ENCODE measurements at regions not wholly inside any gene's neighbourhood (a gene's known extent, or its start where the extent isn't known, plus 50 kb on each side); places are given as distances from the start of the nearest gene placed in this dataset.

DNA sequence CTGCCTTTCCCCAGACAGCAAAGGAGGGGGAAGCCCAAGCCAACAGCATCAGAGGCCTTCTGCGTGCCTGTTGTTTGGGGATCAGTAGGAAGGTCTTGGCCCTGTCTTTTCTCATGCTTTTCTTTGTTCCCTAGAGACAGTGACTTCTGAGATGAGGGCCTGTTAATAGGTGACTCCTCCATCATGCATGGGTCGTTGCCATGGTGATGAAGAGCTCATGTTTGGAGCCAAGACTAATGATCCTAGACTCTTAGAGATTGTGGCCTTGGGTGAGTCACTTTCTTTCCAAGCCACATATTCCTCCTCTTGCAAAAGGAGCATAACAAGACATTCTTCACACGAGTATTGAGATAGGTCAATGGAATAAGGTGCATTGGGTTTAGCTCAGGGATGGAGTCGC, 201.1 kb upstream of the ASIC2 start:
- no peak for TF ChIP-seq ARNTL (CRISPR knock-in tag; IDR thresholded peaks at IDR 0.05; ENCODE audit: borderline replicate concordance, low read depth)
- TF ChIP-seq ZNF8 (CRISPR knock-in tag; IDR thresholded peaks at IDR 0.05) = no peak
- TF ChIP-seq, protein P1, sequence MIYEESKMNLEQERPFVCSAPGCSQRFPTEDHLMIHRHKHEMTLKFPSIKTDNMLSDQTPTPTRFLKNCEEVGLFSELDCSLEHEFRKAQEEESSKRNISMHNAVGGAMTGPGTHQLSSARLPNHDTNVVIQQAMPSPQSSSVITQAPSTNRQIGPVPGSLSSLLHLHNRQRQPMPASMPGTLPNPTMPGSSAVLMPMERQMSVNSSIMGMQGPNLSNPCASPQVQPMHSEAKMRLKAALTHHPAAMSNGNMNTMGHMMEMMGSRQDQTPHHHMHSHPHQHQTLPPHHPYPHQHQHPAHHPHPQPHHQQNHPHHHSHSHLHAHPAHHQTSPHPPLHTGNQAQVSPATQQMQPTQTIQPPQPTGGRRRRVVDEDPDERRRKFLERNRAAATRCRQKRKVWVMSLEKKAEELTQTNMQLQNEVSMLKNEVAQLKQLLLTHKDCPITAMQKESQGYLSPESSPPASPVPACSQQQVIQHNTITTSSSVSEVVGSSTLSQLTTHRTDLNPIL (CRISPR knock-in tag; IDR thresholded peaks at IDR 0.05; ENCODE audit: low read depth) = no peak
- TF ChIP-seq, protein P2, sequence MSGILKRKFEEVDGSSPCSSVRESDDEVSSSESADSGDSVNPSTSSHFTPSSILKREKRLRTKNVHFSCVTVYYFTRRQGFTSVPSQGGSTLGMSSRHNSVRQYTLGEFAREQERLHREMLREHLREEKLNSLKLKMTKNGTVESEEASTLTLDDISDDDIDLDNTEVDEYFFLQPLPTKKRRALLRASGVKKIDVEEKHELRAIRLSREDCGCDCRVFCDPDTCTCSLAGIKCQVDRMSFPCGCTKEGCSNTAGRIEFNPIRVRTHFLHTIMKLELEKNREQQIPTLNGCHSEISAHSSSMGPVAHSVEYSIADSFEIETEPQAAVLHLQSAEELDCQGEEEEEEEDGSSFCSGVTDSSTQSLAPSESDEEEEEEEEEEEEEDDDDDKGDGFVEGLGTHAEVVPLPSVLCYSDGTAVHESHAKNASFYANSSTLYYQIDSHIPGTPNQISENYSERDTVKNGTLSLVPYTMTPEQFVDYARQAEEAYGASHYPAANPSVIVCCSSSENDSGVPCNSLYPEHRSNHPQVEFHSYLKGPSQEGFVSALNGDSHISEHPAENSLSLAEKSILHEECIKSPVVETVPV (CRISPR knock-in tag; IDR thresholded peaks at IDR 0.05) = no peak
- no peak for TF ChIP-seq ISL1 (CRISPR knock-in tag; IDR thresholded peaks at IDR 0.05)
- TF ChIP-seq POU6F1 (CRISPR knock-in tag; IDR thresholded peaks at IDR 0.05; ENCODE audit: borderline replicate concordance, low read depth) = no peak
- TF ChIP-seq SNAI2 (CRISPR knock-in tag; IDR thresholded peaks at IDR 0.05) = no peak
- no peak for TF ChIP-seq ZFP3 (CRISPR knock-in tag; IDR thresholded peaks at IDR 0.05)
- no peak for ATAC-seq

GRCh38 chr17:33497623-33498022, 204.5 kb upstream of the ASIC2 start:
- TF ChIP-seq ZNF565 (CRISPR knock-in tag; conservative IDR thresholded peaks at IDR 0.05; ENCODE audit: low read depth) (no peak), ZFP30 (CRISPR knock-in tag; IDR thresholded peaks at IDR 0.05) (no peak), POU6F1 (CRISPR knock-in tag; IDR thresholded peaks at IDR 0.05; ENCODE audit: borderline replicate concordance, low read depth) (no peak), ZFP3 (CRISPR knock-in tag; IDR thresholded peaks at IDR 0.05) (no peak), OSR1 (CRISPR knock-in tag; IDR thresholded peaks at IDR 0.05) (no peak)
- no peak for ATAC-seq

DNA sequence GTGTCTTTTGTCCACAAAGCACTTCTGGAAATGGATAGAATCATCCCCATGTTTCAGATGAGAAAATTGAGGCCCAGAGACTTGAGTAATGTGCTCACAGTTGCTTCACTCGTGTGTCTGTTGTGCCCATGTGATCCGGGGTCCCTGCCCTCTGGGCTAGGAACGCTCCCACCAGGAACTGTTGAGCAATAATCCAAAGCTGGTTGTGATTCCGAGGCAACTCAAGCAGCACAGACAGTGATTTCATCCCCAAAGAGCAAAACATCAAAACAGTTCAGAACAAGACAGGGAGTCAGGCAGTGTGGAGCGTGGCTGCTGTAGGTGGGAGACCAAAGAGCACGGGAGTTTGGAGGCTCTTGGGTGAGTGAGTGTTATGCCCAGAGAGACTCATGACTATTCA, 205.0 kb upstream of the ASIC2 start:
- TF ChIP-seq POU6F1 (CRISPR knock-in tag; IDR thresholded peaks at IDR 0.05; ENCODE audit: borderline replicate concordance, low read depth) = no peak
- TF ChIP-seq ZNF565 (CRISPR knock-in tag; conservative IDR thresholded peaks at IDR 0.05; ENCODE audit: low read depth) = no peak
- TF ChIP-seq ESRRG (CRISPR knock-in tag; IDR thresholded peaks at IDR 0.05) = no peak
- TF ChIP-seq ZFP30 (CRISPR knock-in tag; IDR thresholded peaks at IDR 0.05) = no peak
- TF ChIP-seq, protein P1 (CRISPR knock-in tag; IDR thresholded peaks at IDR 0.05; ENCODE audit: low read depth) = no peak
- TF ChIP-seq ZNF8 (CRISPR knock-in tag; IDR thresholded peaks at IDR 0.05) = no peak
- TF ChIP-seq GLIS3 (CRISPR knock-in tag; IDR thresholded peaks at IDR 0.05) = no peak
- TF ChIP-seq, protein P2 (CRISPR knock-in tag; IDR thresholded peaks at IDR 0.05) = no peak
- TF ChIP-seq RARB (CRISPR knock-in tag; IDR thresholded peaks at IDR 0.05) = no peak
- no peak for TF ChIP-seq ZNF70 (CRISPR knock-in tag; IDR thresholded peaks at IDR 0.05)
- no peak for TF ChIP-seq ARNTL (CRISPR knock-in tag; IDR thresholded peaks at IDR 0.05; ENCODE audit: borderline replicate concordance, low read depth)
- no peak for TF ChIP-seq PPARA (CRISPR knock-in tag; IDR thresholded peaks at IDR 0.05; ENCODE audit: borderline replicate concordance)
- no peak for ATAC-seq

- TF ChIP-seq ARNTL (CRISPR knock-in tag; IDR thresholded peaks at IDR 0.05; ENCODE audit: borderline replicate concordance, low read depth) = no peak
- TF ChIP-seq, protein P1 (CRISPR knock-in tag; IDR thresholded peaks at IDR 0.05; ENCODE audit: low read depth) = no peak
- no peak for TF ChIP-seq ISL1 (CRISPR knock-in tag; IDR thresholded peaks at IDR 0.05)
Measured at GRCh38 chr17:33499040-33499439, 205.9 kb upstream of the ASIC2 start.

More at GRCh38 chr17:33499040-33499439, 205.9 kb upstream of the ASIC2 start:
- no peak for ATAC-seq
